GM12872 (cell line): ENCODE measurements at regions not wholly inside any gene's neighbourhood (a gene's known extent, or its start where the extent isn't known, plus 50 kb on each side); places are given as distances from the start of the nearest gene placed in this dataset.

Source experiments
- CTCF ChIP-seq: IDR thresholded peaks from 3 replicates; pipeline ENCODE4 v1.5.1; 2011; ENCODE audit warnings: low read depth, mild to moderate bottlenecking, low read length, moderate library complexity; ENCODE audit not compliant: insufficient read depth

- no peak for TF ChIP-seq CTCF
These were observed 980.7 kb upstream of the GRIA3 start for GRCh38 chrX:122203399-122203798.

GRCh38 chrX:122218666-122219065 is 965.4 kb upstream of the GRIA3 start:
- no peak for TF ChIP-seq CTCF

- TF ChIP-seq CTCF: no peak
These were observed 964.9 kb upstream of the GRIA3 start for GRCh38 chrX:122219226-122219625.

- TF ChIP-seq CTCF: no peak
These were observed 964.3 kb upstream of the GRIA3 start for GRCh38 chrX:122219735-122220134.

- TF ChIP-seq CTCF: no peak
These were observed 963.3 kb upstream of the GRIA3 start for GRCh38 chrX:122220644-122221373.

GRCh38 chrX:122238801-122239200 is 945.3 kb upstream of the GRIA3 start:
- TF ChIP-seq CTCF: no peak

GRCh38 chrX:122241959-122242358 is 942.1 kb upstream of the GRIA3 start:
- no peak for TF ChIP-seq CTCF
